ENCODE measurements at regions not wholly inside any gene's neighbourhood (a gene's known extent, or its start where the extent isn't known, plus 50 kb on each side); places are given as distances from the start of the nearest gene placed in this dataset.

GRCh38 chr12:108399514-108399913 is 60.4 kb upstream of the CMKLR1 start:
- TF ChIP-seq, protein P1, sequence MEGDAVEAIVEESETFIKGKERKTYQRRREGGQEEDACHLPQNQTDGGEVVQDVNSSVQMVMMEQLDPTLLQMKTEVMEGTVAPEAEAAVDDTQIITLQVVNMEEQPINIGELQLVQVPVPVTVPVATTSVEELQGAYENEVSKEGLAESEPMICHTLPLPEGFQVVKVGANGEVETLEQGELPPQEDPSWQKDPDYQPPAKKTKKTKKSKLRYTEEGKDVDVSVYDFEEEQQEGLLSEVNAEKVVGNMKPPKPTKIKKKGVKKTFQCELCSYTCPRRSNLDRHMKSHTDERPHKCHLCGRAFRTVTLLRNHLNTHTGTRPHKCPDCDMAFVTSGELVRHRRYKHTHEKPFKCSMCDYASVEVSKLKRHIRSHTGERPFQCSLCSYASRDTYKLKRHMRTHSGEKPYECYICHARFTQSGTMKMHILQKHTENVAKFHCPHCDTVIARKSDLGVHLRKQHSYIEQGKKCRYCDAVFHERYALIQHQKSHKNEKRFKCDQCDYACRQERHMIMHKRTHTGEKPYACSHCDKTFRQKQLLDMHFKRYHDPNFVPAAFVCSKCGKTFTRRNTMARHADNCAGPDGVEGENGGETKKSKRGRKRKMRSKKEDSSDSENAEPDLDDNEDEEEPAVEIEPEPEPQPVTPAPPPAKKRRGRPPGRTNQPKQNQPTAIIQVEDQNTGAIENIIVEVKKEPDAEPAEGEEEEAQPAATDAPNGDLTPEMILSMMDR (IDR thresholded peaks at IDR 0.05 in 4 of 5, conservative IDR thresholded peaks at IDR 0.05 in 1 of 5) = no peak
- no peak for TF ChIP-seq POLR2A (IDR thresholded peaks at IDR 0.05)

All from gastrocnemius medialis (tissue), 4 donors.